Renal cortical epithelial cell (primary cell): ENCODE measurements at regions not wholly inside any gene's neighbourhood (a gene's known extent, or its start where the extent isn't known, plus 50 kb on each side); places are given as distances from the start of the nearest gene placed in this dataset.

Experiments
- DNase-seq: peaks from one replicate; pipeline ENCODE4 v3.0.0-alpha.2; 2011; ENCODE audit warnings: low read depth

DNA sequence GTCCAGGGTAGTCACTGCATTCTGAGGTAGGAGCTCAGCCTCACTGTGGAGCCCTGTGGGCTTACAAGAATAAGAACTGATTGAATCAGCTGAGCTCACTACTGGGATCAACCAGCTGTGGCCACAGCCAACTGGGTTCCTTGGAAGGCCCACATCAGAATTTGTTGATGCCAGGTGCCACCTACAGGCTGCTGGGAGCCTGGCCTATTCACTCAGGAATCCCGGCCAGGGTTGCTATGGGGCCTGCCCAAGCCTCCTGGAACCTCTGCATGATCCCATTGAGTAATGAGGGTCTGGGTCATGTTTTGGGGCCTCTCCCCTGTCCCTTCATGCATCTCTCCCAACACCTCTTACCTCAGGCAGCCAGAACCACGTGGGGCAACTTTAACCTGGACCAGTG lies 53.9 kb upstream of the KIAA1210 start:
- DNase-seq = peak; percentile 47

DNA sequence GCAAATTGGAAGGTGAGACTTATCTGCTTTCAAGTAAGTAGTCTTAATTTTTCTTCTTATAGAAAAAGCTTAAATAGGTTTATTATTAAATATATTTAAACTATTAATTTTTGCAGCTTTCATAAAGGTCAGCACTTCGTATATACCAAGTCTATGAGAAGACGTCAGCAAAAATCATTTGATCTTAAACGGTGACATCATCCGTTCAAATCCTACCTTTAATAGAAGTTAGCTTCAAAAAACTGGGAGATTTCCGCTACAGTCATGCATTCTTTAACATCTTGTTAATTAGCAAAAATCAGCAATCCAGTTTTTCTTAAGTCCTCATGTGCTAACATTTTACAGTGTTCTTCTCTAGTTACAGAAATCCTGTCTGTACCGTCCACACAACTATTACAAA lies 49.9 kb upstream of the PGRMC1 start:
- no peak for DNase-seq
